Embryonic facial prominence (tissue), 1 donor: ENCODE measurements at regions not wholly inside any gene's neighbourhood (a gene's known extent, or its start where the extent isn't known, plus 50 kb on each side); places are given as distances from the start of the nearest gene placed in this dataset.

Experiments
- DNase-seq: peaks from one replicate; pipeline ENCODE4 v3.0.0-alpha.2; 2016; ENCODE audit errors: extremely low spot score

GRCh38 chr6:21467091-21467490 is 126.5 kb upstream of the SOX4 start:
- no peak for DNase-seq

- no peak for DNase-seq
Measured at GRCh38 chr6:21468461-21468860, 125.1 kb upstream of the SOX4 start.

- no peak for DNase-seq
Measured at GRCh38 chr6:21469213-21469612, 124.3 kb upstream of the SOX4 start.

- no peak for DNase-seq
Measured at GRCh38 chr6:21476112-21476511, 117.4 kb upstream of the SOX4 start.

- no peak for DNase-seq
Measured at GRCh38 chr6:21478411-21478810, 115.1 kb upstream of the SOX4 start.

- DNase-seq, result no peak
Measured at GRCh38 chr6:21478883-21479539, 114.5 kb upstream of the SOX4 start.

- no peak for DNase-seq
Measured at GRCh38 chr6:21486115-21486514, 107.4 kb upstream of the SOX4 start.

GRCh38 chr6:21489826-21490225 is 103.7 kb upstream of the SOX4 start:
- no peak for DNase-seq

- DNase-seq, result no peak
Measured at GRCh38 chr6:21491955-21492354, 101.6 kb upstream of the SOX4 start.

GRCh38 chr6:21494505-21494904 is 99.0 kb upstream of the SOX4 start:
- DNase-seq, result no peak

GRCh38 chr6:21496196-21496595 is 97.4 kb upstream of the SOX4 start:
- no peak for DNase-seq

GRCh38 chr6:21496706-21497105 is 96.8 kb upstream of the SOX4 start:
- DNase-seq, result no peak

GRCh38 chr6:21500314-21501020 is 93.1 kb upstream of the SOX4 start:
- no peak for DNase-seq

GRCh38 chr6:21501021-21501354 is 92.6 kb upstream of the SOX4 start:
- no peak for DNase-seq

- DNase-seq, result no peak
Measured at GRCh38 chr6:21501815-21502214, 91.7 kb upstream of the SOX4 start.

- no peak for DNase-seq
Measured at GRCh38 chr6:21502682-21503081, 90.9 kb upstream of the SOX4 start.

- DNase-seq, result no peak
Measured at GRCh38 chr6:21504790-21505189, 88.8 kb upstream of the SOX4 start.

GRCh38 chr6:21505574-21505990 is 88.0 kb upstream of the SOX4 start:
- DNase-seq, result no peak

GRCh38 chr6:21506126-21506525 is 87.4 kb upstream of the SOX4 start:
- DNase-seq, result no peak

- no peak for DNase-seq
Measured at GRCh38 chr6:21507811-21508210, 85.7 kb upstream of the SOX4 start.

GRCh38 chr6:21508753-21509152 is 84.8 kb upstream of the SOX4 start:
- no peak for DNase-seq

GRCh38 chr6:21511891-21512550 is 81.5 kb upstream of the SOX4 start:
- DNase-seq, result no peak

GRCh38 chr6:21514288-21514687 is 79.3 kb upstream of the SOX4 start:
- no peak for DNase-seq
